ENCODE measurements at regions not wholly inside any gene's neighbourhood (a gene's known extent, or its start where the extent isn't known, plus 50 kb on each side); places are given as distances from the start of the nearest gene placed in this dataset.
"Not testable (repeated sequence)": the region's sequence is repeated elsewhere in the genome, so short reads cannot be mapped to it uniquely, and the experiment has no call there.

DNA sequence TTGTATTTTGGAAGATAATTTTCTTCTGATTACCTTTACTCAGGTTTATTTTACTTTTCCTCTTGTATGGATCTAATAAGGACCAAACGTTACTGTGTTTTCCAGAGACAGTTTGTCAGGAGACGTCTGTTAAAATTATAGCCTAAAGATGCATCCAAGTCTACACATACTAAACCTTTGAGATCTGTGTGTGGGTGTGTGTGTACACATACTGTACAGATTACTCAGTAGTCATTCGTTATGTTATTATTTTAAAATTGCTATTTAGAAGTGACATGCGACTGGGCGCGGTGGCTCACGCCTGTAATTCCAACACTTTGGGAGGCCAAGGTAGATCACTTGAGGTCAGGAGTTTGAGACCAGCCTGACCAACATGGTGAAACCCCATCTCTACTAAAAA lies 51.6 kb upstream of the CNTLN start:
- no peak for TF ChIP-seq POLR2AphosphoS5 (IDR thresholded peaks at IDR 0.05; ENCODE audit: borderline replicate concordance, low read depth, low read length)
- TF ChIP-seq FOXP2 (optimal IDR thresholded peaks at IDR 0.05; ENCODE audit: control extremely low read depth, extremely low read length, insufficient read depth), result no peak
- TF ChIP-seq EZH2 (IDR thresholded peaks at IDR 0.05), result no peak
- no peak for DNase-seq (ENCODE audit: low read depth, low spot score)
- H3K36me3 ChIP-seq (ENCODE audit: insufficient read depth, low read length), result no peaks in the 10 kb centered on the region
- H3K4me3 ChIP-seq, result no peak overlapping the region
- H3K27ac ChIP-seq, result no peak overlapping the region
- H3K9me3 ChIP-seq (ENCODE audit: low read depth, low read length), result no peaks in the 10 kb centered on the region; the same call in 1 of the 2 replicates
- H3K9ac ChIP-seq (ENCODE audit: insufficient read length), result no peak overlapping the region

DNA sequence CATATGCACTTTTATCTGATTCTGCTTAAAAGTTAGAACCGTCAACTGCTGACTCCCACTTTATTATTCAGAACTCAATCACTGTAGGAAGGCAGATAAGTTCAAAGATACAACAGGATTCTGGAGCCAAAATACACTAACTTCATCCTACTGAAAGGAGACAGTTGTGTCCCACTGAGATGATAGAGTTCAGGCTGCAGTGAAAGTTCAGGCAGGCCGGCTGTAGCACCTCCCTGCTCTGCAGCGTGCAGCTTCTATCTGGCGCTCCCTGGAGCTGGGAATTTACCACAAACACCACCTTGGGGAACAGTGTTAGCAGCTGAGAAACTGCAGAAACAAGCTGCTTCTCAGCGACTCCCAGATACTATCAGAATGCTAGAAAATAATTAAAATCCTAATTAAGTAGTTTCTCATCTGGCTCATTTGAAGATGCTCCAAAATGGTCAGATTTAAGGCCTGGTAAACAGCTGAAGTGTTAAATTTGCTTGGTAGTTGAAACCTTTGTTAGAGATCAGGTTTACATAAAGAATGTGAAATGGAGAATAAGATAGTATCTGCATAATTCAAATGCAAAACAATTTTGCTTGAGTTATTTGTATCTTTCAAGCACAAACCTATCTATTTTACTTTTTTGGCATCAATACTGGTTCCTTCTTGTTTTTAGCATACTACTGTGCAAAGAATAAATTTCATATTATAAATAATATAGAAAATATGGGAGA lies 52.3 kb upstream of the CNTLN start:
- no peak for DNase-seq (ENCODE audit: low read depth, low spot score)
- H3K27ac ChIP-seq, result peak overlapping the region; percentile 45
- H3K9me3 ChIP-seq (ENCODE audit: low read depth, low read length), result no peaks in the 10 kb centered on the region; the same call in 1 of the 2 replicates
- peak overlapping the region; percentile 58 for H3K4me3 ChIP-seq
- peak overlapping the region; percentile 42 for H3K9ac ChIP-seq (ENCODE audit: insufficient read length)
- H3K36me3 ChIP-seq (ENCODE audit: insufficient read depth, low read length), result no peaks in the 10 kb centered on the region
- no peak for TF ChIP-seq FOXP2 (optimal IDR thresholded peaks at IDR 0.05; ENCODE audit: control extremely low read depth, extremely low read length, insufficient read depth)
- no peak for TF ChIP-seq POLR2AphosphoS5 (IDR thresholded peaks at IDR 0.05; ENCODE audit: borderline replicate concordance, low read depth, low read length)
- TF ChIP-seq EZH2 (IDR thresholded peaks at IDR 0.05), result no peak

DNA sequence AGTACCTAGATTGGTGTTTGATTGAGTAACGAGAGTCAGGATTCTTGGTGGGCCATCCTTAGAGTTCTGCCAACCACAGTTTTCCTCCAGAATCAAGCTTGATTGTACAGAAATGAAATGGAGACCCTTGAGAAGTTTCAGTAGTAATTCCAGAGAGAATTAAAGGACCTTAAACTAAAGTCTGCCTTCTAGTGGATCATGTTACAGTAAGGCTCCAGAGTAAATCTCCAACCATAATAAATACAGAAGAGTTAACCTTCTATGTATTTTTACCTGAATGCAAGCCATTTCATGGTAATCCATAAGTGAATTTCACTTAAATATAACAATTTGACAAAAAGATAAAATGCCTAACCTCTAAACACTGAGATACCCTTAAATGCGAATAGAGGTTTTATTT lies 53.0 kb upstream of the CNTLN start:
- TF ChIP-seq EZH2 (IDR thresholded peaks at IDR 0.05) (no peak), FOXP2 (optimal IDR thresholded peaks at IDR 0.05; ENCODE audit: control extremely low read depth, extremely low read length, insufficient read depth) (no peak), POLR2AphosphoS5 (IDR thresholded peaks at IDR 0.05; ENCODE audit: borderline replicate concordance, low read depth, low read length) (no peak)
- no peak for DNase-seq (ENCODE audit: low read depth, low spot score)
- no peaks in the 10 kb centered on the region for H3K36me3 ChIP-seq (ENCODE audit: insufficient read depth, low read length)
- H3K27ac ChIP-seq, result peak overlapping the region; percentile 45; the same call in 1 of the 2 replicates
- H3K9me3 ChIP-seq (ENCODE audit: low read depth, low read length), result no peaks in the 10 kb centered on the region; the same call in 1 of the 2 replicates
- H3K4me3 ChIP-seq, result no peak overlapping the region; the same call in 1 of the 2 replicates
- H3K9ac ChIP-seq (ENCODE audit: insufficient read length), result no peak overlapping the region

DNA sequence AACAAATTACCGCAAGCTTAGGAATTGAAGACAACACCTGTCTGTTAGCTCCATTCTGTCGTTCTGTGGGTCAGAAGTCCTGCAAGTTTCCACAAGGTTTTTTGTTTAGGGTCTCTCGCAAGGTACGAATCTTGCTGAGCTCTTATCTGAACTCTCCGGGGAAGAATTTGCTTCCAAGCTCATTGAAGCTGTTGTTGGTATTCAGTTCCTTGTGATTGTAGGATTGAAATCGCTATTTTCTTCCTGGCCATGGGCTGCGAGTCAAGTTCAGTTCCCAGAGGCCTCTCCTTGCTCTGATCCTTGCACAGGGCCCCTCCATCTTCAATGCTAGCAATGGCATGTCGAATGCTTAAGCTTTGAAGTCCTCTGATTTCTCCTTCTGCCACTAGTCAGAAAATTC lies 53.5 kb upstream of the CNTLN start:
- no peak for DNase-seq (ENCODE audit: low read depth, low spot score)
- H3K36me3 ChIP-seq (ENCODE audit: insufficient read depth, low read length), result no peaks in the 10 kb centered on the region
- H3K9ac ChIP-seq (ENCODE audit: insufficient read length), result no peak overlapping the region
- no peak for TF ChIP-seq EZH2 (IDR thresholded peaks at IDR 0.05)
- no peak for TF ChIP-seq FOXP2 (optimal IDR thresholded peaks at IDR 0.05; ENCODE audit: control extremely low read depth, extremely low read length, insufficient read depth)
- TF ChIP-seq POLR2AphosphoS5 (IDR thresholded peaks at IDR 0.05; ENCODE audit: borderline replicate concordance, low read depth, low read length), result no peak
- no peaks in the 10 kb centered on the region; the same call in 1 of the 2 replicates for H3K9me3 ChIP-seq (ENCODE audit: low read depth, low read length)
- no peak overlapping the region for H3K4me3 ChIP-seq
- 0 out of 2 replicates have a peak overlapping the region, but pooled peaks have one; percentile 45 for H3K27ac ChIP-seq

DNA sequence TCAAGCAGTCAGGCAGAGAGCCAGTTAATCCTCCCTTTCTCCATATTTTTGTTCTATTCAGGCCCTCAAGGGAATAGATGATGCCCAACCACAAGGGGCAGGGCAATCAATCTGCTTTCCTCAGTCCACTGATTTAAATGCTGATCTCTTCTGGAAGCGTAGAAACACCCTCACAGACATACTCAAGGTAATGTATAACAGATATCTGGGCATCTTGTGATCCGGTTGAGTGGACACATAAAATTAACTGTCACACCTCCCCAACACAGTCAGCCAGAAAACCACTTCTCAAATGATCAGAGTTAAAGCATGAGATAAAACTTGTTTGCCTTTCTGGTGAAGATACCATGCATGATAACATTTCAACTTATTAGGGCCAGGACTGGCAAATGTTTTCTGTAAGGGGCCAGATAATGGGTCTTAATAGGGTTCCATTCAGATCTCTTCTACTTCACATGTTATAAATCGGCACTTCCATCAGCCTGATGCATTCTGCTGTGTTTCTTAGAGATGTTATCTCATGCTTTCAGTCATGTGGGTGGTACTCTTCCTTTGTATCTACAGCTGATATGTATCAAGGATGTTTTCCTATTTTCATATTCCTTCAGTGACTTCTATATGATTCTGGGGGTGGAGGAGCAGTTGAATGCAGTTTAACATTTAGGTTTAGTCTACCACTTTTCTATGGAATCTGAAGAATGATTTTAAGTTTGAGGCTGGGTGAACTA lies 58.9 kb upstream of the CNTLN start:
- DNase-seq (ENCODE audit: low read depth, low spot score), result no peak
- peak overlapping the region; percentile 47 for H3K4me3 ChIP-seq
- H3K36me3 ChIP-seq (ENCODE audit: insufficient read depth, low read length), result no peaks in the 10 kb centered on the region
- TF ChIP-seq EZH2 (IDR thresholded peaks at IDR 0.05) (no peak), POLR2AphosphoS5 (IDR thresholded peaks at IDR 0.05; ENCODE audit: borderline replicate concordance, low read depth, low read length) (no peak), FOXP2 (optimal IDR thresholded peaks at IDR 0.05; ENCODE audit: control extremely low read depth, extremely low read length, insufficient read depth) (no peak)
- peak overlapping the region; percentile 83 for H3K27ac ChIP-seq
- no peaks in the 10 kb centered on the region for H3K9me3 ChIP-seq (ENCODE audit: low read depth, low read length)
- H3K9ac ChIP-seq (ENCODE audit: insufficient read length), result peak overlapping the region; percentile 15

DNA sequence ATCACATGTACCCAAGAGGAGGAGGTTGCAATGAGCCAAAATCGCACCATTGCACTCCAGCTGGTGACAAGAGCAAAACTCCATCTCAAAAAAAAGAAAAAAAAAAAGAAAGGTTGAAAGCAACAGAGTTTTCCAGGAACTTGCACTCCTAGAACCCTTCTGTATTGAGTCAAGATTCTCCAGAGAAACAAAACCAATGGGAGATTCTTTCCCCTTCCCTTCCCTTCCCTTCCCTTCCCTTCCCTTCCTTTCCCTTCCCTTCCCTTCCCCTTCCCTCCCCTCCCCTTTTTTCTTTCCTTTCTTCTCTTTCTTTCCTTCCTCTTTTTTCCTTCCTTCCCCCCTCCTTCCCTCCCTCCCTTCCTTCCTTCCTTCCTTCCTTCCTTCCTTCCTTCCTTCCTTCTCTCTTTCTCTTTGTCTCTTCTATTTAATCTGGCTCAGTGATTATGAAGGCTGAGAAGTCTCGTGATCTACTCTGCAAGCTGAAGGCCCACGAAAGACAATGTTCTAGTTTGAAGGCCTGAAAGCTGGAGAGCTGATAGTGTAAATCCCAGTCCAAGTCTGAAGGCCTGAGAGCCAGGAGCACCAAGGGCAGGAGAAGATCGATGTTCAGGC lies 59.6 kb upstream of the CNTLN start:
- Histone ChIP-seq H3K4me3 (peak overlapping the region; percentile 47), H3K27ac (peak overlapping the region; percentile 83), H3K36me3 (ENCODE audit: insufficient read depth, low read length) (no peaks in the 10 kb centered on the region), H3K9me3 (ENCODE audit: low read depth, low read length) (no peaks in the 10 kb centered on the region), H3K9ac (ENCODE audit: insufficient read length) (peak overlapping the region; percentile 15)
- DNase-seq (ENCODE audit: low read depth, low spot score), result peak; percentile 77
- TF ChIP-seq EZH2 (IDR thresholded peaks at IDR 0.05) (no peak), POLR2AphosphoS5 (IDR thresholded peaks at IDR 0.05; ENCODE audit: borderline replicate concordance, low read depth, low read length) (no peak; the same call in 1 of the 2 replicates), FOXP2 (optimal IDR thresholded peaks at IDR 0.05; ENCODE audit: control extremely low read depth, extremely low read length, insufficient read depth) (no peak)

DNA sequence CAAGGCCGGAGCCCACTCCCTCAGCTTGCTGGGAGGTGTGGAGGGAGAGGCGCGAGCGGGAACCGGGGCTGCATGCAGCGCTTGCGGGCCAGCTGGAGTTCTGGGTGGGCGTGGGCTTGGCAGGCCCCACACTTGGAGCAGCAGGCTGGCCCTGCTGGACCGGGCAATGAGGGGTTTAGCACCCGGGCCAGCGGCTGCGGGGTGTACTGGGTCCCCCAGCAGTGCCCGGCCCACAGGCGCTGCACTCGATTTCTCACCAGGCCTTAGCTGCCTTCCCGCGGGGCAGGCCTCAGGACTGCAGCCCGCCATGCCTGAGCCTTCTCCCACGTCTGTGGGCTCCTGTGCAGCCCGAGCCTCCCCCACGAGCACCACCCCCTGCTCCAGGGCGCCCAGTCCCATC lies 62.3 kb upstream of the CNTLN start:
- not testable (repeated sequence) for H3K36me3 ChIP-seq (ENCODE audit: insufficient read depth, low read length); H3K27ac ChIP-seq; H3K4me3 ChIP-seq; H3K9me3 ChIP-seq (ENCODE audit: low read depth, low read length); H3K9ac ChIP-seq (ENCODE audit: insufficient read length); DNase-seq (ENCODE audit: low read depth, low spot score)

DNA sequence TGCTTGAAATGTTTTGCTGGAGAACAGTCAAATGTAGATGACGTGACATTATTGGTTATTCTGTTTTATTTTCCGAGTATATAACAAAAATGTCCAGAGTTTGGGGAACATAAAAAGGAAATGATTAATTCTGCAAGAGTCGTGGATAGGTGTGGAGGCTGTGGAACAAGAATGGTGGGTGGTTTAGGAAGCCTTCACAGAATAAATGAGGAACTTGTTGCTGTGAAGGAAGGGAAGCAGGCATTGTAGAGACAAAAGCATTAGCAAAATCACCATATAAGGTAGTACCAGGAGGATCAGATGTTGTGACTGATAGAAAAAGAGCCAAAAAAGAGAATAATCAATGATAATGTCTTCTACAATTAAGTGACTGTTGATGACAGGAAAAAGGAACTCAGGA lies 66.2 kb upstream of the CNTLN start:
- H3K36me3 ChIP-seq (ENCODE audit: insufficient read depth, low read length), result no peaks in the 10 kb centered on the region
- no peaks in the 10 kb centered on the region for H3K9me3 ChIP-seq (ENCODE audit: low read depth, low read length)
- no peak overlapping the region for H3K4me3 ChIP-seq
- H3K9ac ChIP-seq (ENCODE audit: insufficient read length), result no peak overlapping the region
- TF ChIP-seq FOXP2 (optimal IDR thresholded peaks at IDR 0.05; ENCODE audit: control extremely low read depth, extremely low read length, insufficient read depth) (no peak), POLR2AphosphoS5 (IDR thresholded peaks at IDR 0.05; ENCODE audit: borderline replicate concordance, low read depth, low read length) (no peak), EZH2 (IDR thresholded peaks at IDR 0.05) (no peak)
- H3K27ac ChIP-seq, result no peak overlapping the region
- DNase-seq (ENCODE audit: low read depth, low spot score), result no peak

All from SK-N-MC (cell line).